ENCODE measurements at regions not wholly inside any gene's neighbourhood (a gene's known extent, or its start where the extent isn't known, plus 50 kb on each side); places are given as distances from the start of the nearest gene placed in this dataset.

- TF ChIP-seq CTCF (IDR thresholded peaks at IDR 0.05): no peak
- no peak for TF ChIP-seq EZH2 (IDR thresholded peaks at IDR 0.05)
- TF ChIP-seq EZH2phosphoT487 (IDR thresholded peaks at IDR 0.05): no peak
These were observed 296.2 kb upstream of the SMIM21 start for GRCh38 chr18:75723521-75724340.
